ENCODE measurements at regions not wholly inside any gene's neighbourhood (a gene's known extent, or its start where the extent isn't known, plus 50 kb on each side); places are given as distances from the start of the nearest gene placed in this dataset.

DNA sequence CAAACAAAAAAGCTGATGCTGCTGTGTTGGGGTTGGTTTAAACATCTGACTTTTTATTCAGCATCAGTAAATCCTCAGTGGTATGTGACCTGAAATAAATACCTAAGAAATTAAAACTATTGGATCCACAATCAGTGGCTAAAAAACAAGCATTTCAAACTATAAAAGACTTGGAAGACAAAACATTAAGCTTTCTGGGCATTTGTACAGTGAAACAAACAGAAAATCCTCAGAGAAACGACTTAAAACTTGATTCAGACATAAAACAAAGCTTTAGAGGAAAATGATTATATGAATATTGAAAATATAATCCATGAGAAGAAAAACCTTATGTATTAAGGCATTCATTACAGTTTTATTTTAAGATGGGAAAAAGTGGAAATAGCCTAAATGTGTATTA lies 213.3 kb upstream of the INTU start:
- no peak overlapping the region for H3K27ac ChIP-seq (ENCODE audit: low read length)
- no peak for TF ChIP-seq EZH2phosphoT487 (IDR thresholded peaks at IDR 0.05; ENCODE audit: low read depth)
- TF ChIP-seq, protein P1, sequence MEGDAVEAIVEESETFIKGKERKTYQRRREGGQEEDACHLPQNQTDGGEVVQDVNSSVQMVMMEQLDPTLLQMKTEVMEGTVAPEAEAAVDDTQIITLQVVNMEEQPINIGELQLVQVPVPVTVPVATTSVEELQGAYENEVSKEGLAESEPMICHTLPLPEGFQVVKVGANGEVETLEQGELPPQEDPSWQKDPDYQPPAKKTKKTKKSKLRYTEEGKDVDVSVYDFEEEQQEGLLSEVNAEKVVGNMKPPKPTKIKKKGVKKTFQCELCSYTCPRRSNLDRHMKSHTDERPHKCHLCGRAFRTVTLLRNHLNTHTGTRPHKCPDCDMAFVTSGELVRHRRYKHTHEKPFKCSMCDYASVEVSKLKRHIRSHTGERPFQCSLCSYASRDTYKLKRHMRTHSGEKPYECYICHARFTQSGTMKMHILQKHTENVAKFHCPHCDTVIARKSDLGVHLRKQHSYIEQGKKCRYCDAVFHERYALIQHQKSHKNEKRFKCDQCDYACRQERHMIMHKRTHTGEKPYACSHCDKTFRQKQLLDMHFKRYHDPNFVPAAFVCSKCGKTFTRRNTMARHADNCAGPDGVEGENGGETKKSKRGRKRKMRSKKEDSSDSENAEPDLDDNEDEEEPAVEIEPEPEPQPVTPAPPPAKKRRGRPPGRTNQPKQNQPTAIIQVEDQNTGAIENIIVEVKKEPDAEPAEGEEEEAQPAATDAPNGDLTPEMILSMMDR (IDR thresholded peaks at IDR 0.05; ENCODE audit: low read depth, low read length), result no peak
- no peaks in the 10 kb centered on the region for H4K20me1 ChIP-seq (ENCODE audit: insufficient read depth, low read length)
- H2AFZ ChIP-seq (ENCODE audit: low read depth, low read length), result no peak overlapping the region
- H3K4me1 ChIP-seq (ENCODE audit: low read length), result no peaks in the 10 kb centered on the region
- no peaks in the 10 kb centered on the region for H3K36me3 ChIP-seq (replicated peaks; ENCODE audit: low read depth, low read length)
- H3K79me2 ChIP-seq (ENCODE audit: low read length), result no peaks in the 10 kb centered on the region
- H3K9me3 ChIP-seq (ENCODE audit: insufficient read depth, low read length), result no peaks in the 10 kb centered on the region
- H3K9ac ChIP-seq (ENCODE audit: low read length), result no peak overlapping the region
- no peaks in the 10 kb centered on the region for H3K27me3 ChIP-seq (ENCODE audit: low read depth, low read length)
- no peak overlapping the region for H3K4me2 ChIP-seq (ENCODE audit: low read length)
- no peak overlapping the region for H3K4me3 ChIP-seq (ENCODE audit: low read length)

DNA sequence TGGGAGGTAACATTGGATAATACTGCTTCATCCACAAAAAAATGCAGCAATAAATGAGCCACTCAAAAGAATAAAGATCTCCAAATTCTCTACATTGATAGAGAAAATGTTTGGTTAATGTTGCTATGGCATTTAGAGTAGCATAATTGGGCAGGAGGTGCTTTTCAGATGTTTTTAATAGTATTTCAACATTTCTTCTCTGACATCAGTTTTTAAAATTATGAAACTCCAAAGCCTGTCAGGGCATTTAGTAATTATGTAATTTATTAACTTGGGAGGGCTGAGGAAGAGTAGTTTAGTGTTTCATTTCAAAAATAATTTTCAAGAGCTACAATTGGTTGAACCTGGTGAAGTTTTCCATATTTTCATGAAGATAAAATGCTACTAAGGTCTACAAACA lies 211.3 kb upstream of the INTU start:
- TF ChIP-seq, protein P1 (IDR thresholded peaks at IDR 0.05; ENCODE audit: low read depth, low read length), result no peak
- TF ChIP-seq EZH2phosphoT487 (IDR thresholded peaks at IDR 0.05; ENCODE audit: low read depth), result no peak
- no peak overlapping the region for H3K4me2 ChIP-seq (ENCODE audit: low read length)
- no peak overlapping the region for H3K27ac ChIP-seq (ENCODE audit: low read length)
- H2AFZ ChIP-seq (ENCODE audit: low read depth, low read length), result no peak overlapping the region
- no peaks in the 10 kb centered on the region for H3K27me3 ChIP-seq (ENCODE audit: low read depth, low read length)
- no peaks in the 10 kb centered on the region for H3K9me3 ChIP-seq (ENCODE audit: insufficient read depth, low read length)
- H3K36me3 ChIP-seq (replicated peaks; ENCODE audit: low read depth, low read length), result no peaks in the 10 kb centered on the region
- no peaks in the 10 kb centered on the region for H3K4me1 ChIP-seq (ENCODE audit: low read length)
- H3K79me2 ChIP-seq (ENCODE audit: low read length), result no peaks in the 10 kb centered on the region
- no peaks in the 10 kb centered on the region for H4K20me1 ChIP-seq (ENCODE audit: insufficient read depth, low read length)
- H3K9ac ChIP-seq (ENCODE audit: low read length), result no peak overlapping the region
- no peak overlapping the region for H3K4me3 ChIP-seq (ENCODE audit: low read length)

DNA sequence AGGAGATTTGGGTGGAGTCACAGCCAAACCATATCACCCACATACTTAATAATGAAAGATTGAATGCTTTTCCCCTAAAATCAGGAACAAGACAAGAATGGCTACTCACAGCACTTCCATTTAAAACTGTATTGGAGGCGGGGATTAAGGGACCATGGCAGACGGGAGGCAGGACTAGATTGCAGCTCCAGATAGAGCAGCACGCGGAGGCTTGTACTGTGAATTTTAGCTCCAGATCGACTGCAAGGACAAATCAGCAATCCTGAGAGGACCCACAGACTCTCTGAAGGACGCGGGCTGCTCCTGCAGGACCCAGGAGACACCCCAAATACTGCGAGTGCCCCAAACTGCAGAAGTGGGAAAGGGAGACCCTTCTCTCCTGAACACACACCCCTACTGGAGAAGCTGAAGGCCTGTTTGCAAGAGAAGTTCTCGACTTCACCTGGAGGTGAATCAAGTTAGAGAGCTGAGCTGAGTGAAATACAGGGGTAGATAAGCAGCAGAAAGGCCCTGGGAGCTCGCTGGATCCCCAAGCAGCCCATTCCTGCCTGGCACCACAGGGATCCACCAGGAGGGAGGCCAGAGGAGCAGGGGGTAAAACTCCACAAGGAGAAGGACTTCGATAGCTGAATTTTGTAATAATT lies 207.4 kb upstream of the INTU start:
- no peaks in the 10 kb centered on the region for H3K9me3 ChIP-seq (ENCODE audit: insufficient read depth, low read length)
- no peaks in the 10 kb centered on the region for H3K36me3 ChIP-seq (replicated peaks; ENCODE audit: low read depth, low read length)
- no peaks in the 10 kb centered on the region for H3K4me1 ChIP-seq (ENCODE audit: low read length)
- H2AFZ ChIP-seq (ENCODE audit: low read depth, low read length), result no peak overlapping the region
- no peak overlapping the region for H3K4me2 ChIP-seq (ENCODE audit: low read length)
- no peaks in the 10 kb centered on the region for H3K27me3 ChIP-seq (ENCODE audit: low read depth, low read length)
- no peak overlapping the region for H3K27ac ChIP-seq (ENCODE audit: low read length)
- no peak overlapping the region for H3K9ac ChIP-seq (ENCODE audit: low read length)
- no peaks in the 10 kb centered on the region for H3K79me2 ChIP-seq (ENCODE audit: low read length)
- TF ChIP-seq, protein P1 (IDR thresholded peaks at IDR 0.05; ENCODE audit: low read depth, low read length), result no peak
- no peak for TF ChIP-seq EZH2phosphoT487 (IDR thresholded peaks at IDR 0.05; ENCODE audit: low read depth)
- no peaks in the 10 kb centered on the region for H4K20me1 ChIP-seq (ENCODE audit: insufficient read depth, low read length)
- no peak overlapping the region for H3K4me3 ChIP-seq (ENCODE audit: low read length)

DNA sequence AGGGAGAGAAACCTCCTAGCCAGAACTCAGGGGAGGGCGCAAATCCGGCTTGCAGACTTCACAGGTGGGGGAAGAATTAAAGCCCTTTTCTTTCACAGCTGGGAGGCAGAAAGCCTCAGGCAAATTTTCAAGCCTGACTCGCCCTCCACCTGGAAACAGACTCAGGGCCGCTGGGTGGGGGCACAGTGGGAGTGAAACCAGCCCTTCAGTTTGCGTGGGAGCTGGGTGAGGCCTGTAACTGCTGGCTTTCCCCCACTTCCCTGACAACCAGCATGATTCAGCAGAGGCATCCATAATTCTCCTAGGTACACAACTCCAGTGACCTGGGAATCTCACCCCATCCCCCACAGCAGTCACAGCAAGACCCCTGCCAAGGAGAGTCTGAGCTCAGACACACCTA lies 206.9 kb upstream of the INTU start:
- Histone ChIP-seq H3K27me3 (ENCODE audit: low read depth, low read length) (no peaks in the 10 kb centered on the region), H3K9me3 (ENCODE audit: insufficient read depth, low read length) (no peaks in the 10 kb centered on the region), H3K4me1 (ENCODE audit: low read length) (no peaks in the 10 kb centered on the region), H3K79me2 (ENCODE audit: low read length) (no peaks in the 10 kb centered on the region), H3K9ac (ENCODE audit: low read length) (no peak overlapping the region), H3K4me2 (ENCODE audit: low read length) (no peak overlapping the region), H3K4me3 (ENCODE audit: low read length) (no peak overlapping the region), H3K27ac (ENCODE audit: low read length) (no peak overlapping the region), H4K20me1 (ENCODE audit: insufficient read depth, low read length) (no peaks in the 10 kb centered on the region), H3K36me3 (replicated peaks; ENCODE audit: low read depth, low read length) (no peaks in the 10 kb centered on the region), H2AFZ (ENCODE audit: low read depth, low read length) (no peak overlapping the region)
- no peak for TF ChIP-seq EZH2phosphoT487 (IDR thresholded peaks at IDR 0.05; ENCODE audit: low read depth)
- TF ChIP-seq, protein P1 (IDR thresholded peaks at IDR 0.05; ENCODE audit: low read depth, low read length), result no peak
